ENCODE measurements at regions not wholly inside any gene's neighbourhood (a gene's known extent, or its start where the extent isn't known, plus 50 kb on each side); places are given as distances from the start of the nearest gene placed in this dataset.

DNA sequence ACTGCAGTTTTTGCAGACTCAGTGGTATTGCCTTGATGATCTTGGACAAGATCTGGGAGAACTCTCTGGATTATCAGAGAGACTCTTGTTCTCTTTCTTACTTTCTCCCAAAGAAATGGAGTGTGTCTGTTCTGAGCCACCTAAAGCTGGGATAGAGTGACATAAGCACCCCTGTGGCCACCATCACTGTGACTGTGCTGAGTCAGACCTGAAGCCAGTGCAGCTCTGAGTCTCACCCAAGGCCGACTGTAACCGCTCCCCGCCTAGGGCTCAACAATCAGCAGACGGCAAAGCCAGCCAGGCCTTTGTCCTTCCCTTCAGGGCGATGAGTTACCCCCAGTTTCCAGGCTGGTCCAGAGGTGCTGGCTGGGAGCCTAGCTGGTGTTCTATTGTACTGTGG, 795.6 kb downstream of the UQCRFS1 start:
- TF ChIP-seq, protein P1, sequence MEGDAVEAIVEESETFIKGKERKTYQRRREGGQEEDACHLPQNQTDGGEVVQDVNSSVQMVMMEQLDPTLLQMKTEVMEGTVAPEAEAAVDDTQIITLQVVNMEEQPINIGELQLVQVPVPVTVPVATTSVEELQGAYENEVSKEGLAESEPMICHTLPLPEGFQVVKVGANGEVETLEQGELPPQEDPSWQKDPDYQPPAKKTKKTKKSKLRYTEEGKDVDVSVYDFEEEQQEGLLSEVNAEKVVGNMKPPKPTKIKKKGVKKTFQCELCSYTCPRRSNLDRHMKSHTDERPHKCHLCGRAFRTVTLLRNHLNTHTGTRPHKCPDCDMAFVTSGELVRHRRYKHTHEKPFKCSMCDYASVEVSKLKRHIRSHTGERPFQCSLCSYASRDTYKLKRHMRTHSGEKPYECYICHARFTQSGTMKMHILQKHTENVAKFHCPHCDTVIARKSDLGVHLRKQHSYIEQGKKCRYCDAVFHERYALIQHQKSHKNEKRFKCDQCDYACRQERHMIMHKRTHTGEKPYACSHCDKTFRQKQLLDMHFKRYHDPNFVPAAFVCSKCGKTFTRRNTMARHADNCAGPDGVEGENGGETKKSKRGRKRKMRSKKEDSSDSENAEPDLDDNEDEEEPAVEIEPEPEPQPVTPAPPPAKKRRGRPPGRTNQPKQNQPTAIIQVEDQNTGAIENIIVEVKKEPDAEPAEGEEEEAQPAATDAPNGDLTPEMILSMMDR (IDR thresholded peaks at IDR 0.05 in 4 of 5, conservative IDR thresholded peaks at IDR 0.05 in 1 of 5): no peak
- TF ChIP-seq POLR2A (IDR thresholded peaks at IDR 0.05): no peak

Measured in gastrocnemius medialis (tissue), 4 donors.